Bone marrow (tissue), 2 donors: ENCODE measurements at regions not wholly inside any gene's neighbourhood (a gene's known extent, or its start where the extent isn't known, plus 50 kb on each side); places are given as distances from the start of the nearest gene placed in this dataset.
"Not testable (repeated sequence)": the region's sequence is repeated elsewhere in the genome, so short reads cannot be mapped to it uniquely, and the experiment has no call there.

Experiments
- DNase-seq, 2 donors: peaks; one replicate each; lab custom pipeline; 2025; lab: John Stamatoyannopoulos, UW

GRCh38 chr6:76533661-76534060 is 461.2 kb upstream of the IMPG1 start:
- DNase-seq, result no peak

GRCh38 chr6:76532647-76533046 is 460.2 kb upstream of the IMPG1 start:
- no peak for DNase-seq

- no peak for DNase-seq
Measured at GRCh38 chr6:76518443-76518842, 446.0 kb upstream of the IMPG1 start.

- no peak for DNase-seq
Measured at GRCh38 chr6:76516924-76517323, 444.5 kb upstream of the IMPG1 start.

GRCh38 chr6:76510489-76510888 is 438.0 kb upstream of the IMPG1 start:
- DNase-seq, result no peak

DNA sequence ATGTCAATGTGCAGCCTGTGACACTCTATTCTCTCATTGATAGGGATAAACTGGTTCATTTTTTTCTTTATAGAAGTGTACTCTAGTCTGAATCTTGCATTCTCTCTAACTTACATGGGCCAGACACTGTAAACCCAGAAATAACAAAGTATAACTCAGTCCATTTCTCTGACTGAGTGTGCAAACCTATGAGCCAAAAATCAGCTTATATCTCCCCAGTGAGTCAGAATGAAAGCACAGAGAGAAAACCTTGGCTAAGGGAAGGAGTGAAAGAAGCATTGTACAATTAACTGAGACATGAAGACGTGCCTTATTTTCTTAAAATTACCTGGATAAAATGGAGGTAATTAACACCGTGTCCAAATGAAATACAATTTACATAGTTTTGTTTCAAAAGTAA is 436.9 kb upstream of the IMPG1 start:
- DNase-seq, result no peak

DNA sequence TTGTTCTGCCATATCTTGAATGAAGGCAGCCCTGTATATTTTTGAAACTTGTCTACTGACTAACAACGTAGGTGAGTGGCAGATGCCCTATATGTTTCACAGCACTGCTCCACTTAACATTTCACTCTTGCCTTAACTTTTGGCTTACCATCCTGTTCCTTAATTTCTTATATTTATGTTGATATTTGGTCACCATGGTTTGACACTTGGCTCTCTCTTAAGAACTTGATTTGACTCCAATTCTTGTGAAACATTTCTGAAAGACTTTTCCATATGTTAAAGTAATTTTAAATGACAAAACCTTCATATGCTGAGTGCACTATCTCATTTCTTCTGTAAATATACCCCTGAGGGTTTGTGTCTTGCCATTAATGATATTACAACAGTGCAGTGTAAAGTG is 434.3 kb upstream of the IMPG1 start:
- DNase-seq, result no peak

- no peak for DNase-seq
Measured at GRCh38 chr6:76495909-76496308, 423.4 kb upstream of the IMPG1 start.

DNA sequence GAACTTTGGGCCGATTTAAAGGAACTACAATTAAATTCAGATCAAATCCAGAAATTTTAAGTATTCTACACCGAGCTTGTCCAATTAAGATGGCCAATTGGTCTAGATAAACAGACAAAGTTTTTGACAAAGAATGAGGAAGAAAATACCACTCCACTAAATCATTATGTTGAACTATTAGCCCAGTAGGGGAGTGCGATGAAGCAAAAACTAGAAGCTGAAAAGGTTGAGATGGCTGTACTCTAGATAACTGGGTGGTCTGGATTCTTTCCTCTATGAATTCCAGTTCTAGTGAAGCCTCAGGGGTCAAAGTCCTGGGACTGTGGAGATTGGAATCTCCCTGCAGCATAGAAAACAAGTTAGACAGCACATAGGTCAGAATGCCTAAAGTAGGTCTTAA is 418.9 kb upstream of the IMPG1 start:
- not testable (repeated sequence) for DNase-seq

DNA sequence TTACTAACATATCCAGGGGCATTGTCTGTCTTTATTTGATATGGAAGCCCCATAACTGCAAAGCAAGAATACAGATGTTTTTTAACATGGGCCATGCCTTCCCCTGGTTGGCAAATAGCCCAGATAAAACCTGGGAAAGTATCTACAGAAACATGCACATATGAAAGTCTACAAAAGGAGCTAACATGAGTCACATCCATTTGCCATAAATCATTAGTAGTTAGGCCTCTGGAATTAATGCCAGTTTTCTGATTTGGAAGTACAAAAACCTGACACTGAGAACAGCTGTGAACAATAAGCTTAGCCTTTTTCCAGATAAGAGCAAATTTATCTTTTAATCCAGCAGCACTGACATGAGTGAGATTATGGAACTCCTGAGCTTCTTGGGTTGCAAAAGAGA is 418.0 kb upstream of the IMPG1 start:
- no peak for DNase-seq

DNA sequence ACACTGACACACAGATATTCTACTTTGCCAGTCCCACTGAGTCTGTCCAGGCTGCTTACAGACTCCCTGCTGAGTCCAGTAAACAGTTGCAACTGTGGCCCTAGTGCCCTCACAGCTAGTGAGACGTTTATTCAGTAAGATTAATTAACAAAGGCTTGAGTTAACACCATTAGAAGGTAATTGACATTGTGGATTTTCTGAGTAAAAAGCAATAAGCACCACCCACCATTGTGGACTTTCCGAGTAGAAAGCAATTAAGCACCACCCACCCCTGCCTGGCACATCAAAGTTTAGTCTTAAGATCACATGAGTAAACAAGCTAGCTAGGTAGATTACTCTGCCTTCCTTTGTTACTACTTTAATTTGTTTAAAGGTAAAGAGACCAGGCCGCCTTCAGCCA is 408.6 kb upstream of the IMPG1 start:
- DNase-seq, result no peak

GRCh38 chr6:76472858-76473257 is 400.4 kb upstream of the IMPG1 start:
- no peak for DNase-seq

GRCh38 chr6:76466286-76466685 is 393.8 kb upstream of the IMPG1 start:
- DNase-seq, result no peak

- no peak for DNase-seq
Measured at GRCh38 chr6:76465410-76465809, 392.9 kb upstream of the IMPG1 start.

DNA sequence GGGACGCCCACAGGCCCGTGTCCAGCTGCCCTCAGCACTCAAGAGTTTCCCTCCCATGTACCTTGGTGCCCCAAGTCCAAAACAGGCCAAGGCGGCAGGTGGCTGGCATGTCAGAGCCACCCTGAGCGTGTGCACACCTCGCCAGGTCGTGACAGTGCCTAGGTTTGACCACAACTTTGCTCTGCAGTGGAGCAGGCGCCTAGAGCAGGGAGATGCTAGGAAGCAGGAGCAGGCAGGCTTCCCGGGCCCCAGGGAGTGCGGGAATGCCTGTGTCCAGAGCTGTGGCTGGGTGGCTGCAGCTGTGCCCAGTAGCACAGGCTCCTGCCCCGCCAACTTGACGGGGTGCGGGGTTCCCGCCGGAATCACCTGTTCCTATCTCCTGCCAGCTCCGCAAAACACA is 380.8 kb upstream of the IMPG1 start:
- no peak for DNase-seq

GRCh38 chr6:76451926-76452709 is 379.7 kb upstream of the IMPG1 start:
- DNase-seq, result no peak

DNA sequence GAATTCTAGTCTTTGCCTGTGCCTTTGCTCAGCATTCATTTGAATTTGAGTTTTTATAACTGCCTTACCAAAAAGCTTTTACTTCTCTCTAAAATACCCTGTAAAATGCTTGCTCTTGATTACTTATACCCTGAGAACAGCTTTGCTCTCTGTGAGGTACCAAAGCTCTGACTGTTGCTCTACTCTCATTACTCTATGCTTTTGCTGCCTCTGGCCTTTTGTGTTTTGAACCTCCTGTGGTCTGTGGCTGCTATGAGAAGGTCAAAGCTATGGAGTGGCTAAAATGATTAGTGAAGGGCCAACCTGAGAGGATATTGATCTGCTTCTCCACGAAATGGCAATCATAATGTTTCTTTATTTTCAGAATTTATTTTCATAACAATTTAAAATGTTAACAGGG is 375.6 kb upstream of the IMPG1 start:
- DNase-seq, result no peak

DNA sequence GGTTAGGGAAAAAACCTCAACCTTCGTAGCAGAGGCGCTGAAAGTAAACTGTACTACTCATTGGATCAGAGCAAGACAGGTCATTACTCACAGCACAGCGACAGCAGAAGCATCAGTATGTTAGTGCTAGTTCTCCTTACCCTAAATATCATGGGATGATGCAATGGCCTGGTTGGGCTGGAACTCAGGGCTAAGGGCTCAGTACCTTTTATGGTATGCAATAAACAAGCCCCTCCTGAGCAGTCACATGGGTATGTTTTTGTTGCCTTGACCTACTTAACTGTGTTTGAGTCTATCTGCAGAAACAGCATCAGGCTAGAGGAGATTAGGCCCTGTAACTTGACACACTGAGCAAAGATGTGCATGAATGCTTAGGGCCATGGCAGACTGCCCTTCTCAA is 369.4 kb upstream of the IMPG1 start:
- DNase-seq, result no peak

DNA sequence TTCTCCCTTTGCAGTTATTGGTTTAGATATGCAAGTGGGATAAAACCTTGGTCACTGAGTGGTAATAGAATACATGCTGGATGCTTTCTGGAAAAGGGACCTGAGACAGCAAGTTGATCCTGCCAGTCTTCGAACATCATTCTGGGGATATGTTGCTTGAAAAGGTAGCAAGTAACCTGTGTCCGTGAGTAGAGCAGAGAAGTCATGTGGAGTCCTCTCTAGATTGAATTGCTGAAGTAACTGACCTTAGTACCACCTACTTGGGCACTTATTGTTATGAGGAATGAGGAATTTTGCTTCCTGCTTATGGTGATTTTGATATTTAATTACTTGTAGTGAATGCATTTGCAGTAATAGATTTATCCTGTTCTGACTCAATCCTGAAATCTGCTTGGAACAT is 367.3 kb upstream of the IMPG1 start:
- no peak for DNase-seq

DNA sequence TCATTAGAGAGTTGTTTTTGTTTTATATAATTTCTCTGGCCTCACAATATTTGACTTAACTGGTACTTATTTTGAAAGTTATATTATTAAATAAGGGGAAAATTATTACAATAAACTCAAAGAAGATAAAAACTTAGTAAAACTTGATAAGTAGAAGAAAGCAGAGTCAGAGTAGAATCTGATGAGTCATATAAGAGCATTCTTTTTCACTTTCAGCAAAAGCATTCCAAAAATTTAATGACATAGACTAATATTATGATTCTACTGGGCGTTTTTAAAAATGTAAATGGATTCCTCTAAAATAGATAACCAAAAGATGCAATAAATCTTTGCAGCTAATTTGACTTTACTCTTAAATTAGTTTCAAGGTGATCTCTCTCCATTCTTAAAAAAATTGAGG is 366.3 kb upstream of the IMPG1 start:
- DNase-seq, result no peak

DNA sequence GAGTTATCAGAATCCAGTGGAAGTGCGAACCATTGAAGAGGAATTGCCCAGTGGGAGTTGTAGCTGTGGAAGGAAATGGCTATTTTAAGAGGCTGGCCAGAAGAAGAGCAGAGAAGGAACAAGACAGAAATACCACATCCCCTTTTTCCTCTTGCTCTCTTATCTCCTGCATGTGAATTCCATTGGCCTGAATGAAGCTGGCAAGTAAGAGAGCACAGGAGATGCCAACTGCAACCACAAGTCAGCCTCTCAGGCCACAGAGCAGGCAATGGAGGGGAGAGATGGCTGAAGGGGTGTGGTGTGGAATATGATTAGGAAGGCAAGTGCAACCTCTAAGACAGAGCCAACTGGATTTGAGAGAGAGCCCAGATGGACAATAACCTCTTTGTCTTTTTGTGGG is 362.7 kb upstream of the IMPG1 start:
- DNase-seq, result no peak

- DNase-seq, result no peak
Measured at GRCh38 chr6:76422511-76423213, 350.2 kb upstream of the IMPG1 start.

DNA sequence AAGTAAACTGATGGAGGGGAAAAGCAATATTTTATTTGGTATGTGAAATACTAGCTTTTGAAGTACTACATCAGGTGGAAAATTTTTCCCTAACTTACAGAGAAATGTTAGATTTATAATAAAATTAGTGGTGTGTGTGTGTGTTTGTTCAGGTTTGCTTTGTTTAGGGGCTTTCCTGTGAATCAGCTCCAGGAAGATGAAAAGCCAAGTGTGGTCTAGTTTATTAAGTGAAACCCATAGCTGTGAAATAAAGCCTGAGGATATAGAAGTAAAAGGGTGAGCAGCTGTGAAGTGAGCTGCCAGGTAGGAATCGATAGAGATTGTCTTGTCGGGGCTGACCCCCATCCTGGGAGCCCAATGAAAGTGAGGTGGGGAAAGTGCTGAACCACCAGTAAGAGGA is 347.6 kb upstream of the IMPG1 start:
- DNase-seq, result no peak
